Lower leg skin (tissue), 4 donors: ENCODE measurements at regions not wholly inside any gene's neighbourhood (a gene's known extent, or its start where the extent isn't known, plus 50 kb on each side); places are given as distances from the start of the nearest gene placed in this dataset.

ENCODE experiments used
- DNase-seq, 2 donors: peaks; one replicate each; pipeline ENCODE4 v3.0.0-alpha.2; 2019; ENCODE audit warnings: low spot score in 2 of 2
- H3K4me3 ChIP-seq: fragments of 200-600 bp; sonication (generic); 2 replicates; pipeline ENCODE4 v1.5.1; 2017; ENCODE audit warnings: mild to moderate bottlenecking, low read depth; ENCODE audit not compliant: poor library complexity, severe bottlenecking
- POLR2A ChIP-seq, 2 donors: fragments of 450-650 bp; IDR thresholded peaks; one replicate each; pipeline ENCODE4 v1.6.1; 2016 to 2017; ENCODE audit warnings: antibody characterized with exemption in 2 of 2, mild to moderate bottlenecking in 1 of 2, moderate library complexity in 1 of 2
- WGBS, 2 donors: methylation state at CpG; one replicate each; pipeline ENCODE4 v1.1.5; 2018; 5-methylcytosine and 5-hydroxymethylcytosine counted together
- intact Hi-C: fragments of 100-400 bp; cut with DNase I; formaldehyde crosslinking; loops from one replicate; pipeline ENCODE4 v1.15.0; 2023; ENCODE audit warnings: low total_unique reads
- TF ChIP-seq, protein P1 (sequence below), 3 donors: fragments of 450-650 bp; IDR thresholded peaks; one replicate each; pipeline ENCODE4 v1.5.1; 2016; ENCODE audit warnings: antibody characterized with exemption in 3 of 3, mild to moderate bottlenecking in 3 of 3, moderate library complexity in 2 of 3

DNA sequence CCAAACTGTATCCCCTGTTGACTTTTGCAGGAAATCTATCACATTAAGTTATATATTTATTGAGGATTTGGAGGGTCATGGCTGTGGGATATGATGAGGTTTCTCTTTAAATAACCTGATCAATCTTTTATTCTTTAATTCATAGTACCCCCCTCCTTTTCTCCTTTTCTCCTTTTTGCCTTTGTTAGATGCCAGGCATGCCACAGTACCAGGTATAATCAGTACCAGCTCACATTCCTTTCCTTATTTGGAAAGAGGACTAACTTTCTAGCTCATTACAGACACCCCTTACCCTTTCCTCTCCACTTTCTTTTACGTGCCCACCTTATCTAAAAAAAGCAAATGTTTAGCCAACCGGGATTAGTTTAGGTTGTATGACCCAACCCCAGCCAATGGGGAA is 326.4 kb upstream of the NAALADL2 start:
- intact Hi-C loops = no loop called here
- WGBS, 2 donors = 86 to 95% methylated on average over 2 of the region's 2 CpGs
- TF ChIP-seq POLR2A (IDR thresholded peaks at IDR 0.05) = no peak
- TF ChIP-seq, protein P1, sequence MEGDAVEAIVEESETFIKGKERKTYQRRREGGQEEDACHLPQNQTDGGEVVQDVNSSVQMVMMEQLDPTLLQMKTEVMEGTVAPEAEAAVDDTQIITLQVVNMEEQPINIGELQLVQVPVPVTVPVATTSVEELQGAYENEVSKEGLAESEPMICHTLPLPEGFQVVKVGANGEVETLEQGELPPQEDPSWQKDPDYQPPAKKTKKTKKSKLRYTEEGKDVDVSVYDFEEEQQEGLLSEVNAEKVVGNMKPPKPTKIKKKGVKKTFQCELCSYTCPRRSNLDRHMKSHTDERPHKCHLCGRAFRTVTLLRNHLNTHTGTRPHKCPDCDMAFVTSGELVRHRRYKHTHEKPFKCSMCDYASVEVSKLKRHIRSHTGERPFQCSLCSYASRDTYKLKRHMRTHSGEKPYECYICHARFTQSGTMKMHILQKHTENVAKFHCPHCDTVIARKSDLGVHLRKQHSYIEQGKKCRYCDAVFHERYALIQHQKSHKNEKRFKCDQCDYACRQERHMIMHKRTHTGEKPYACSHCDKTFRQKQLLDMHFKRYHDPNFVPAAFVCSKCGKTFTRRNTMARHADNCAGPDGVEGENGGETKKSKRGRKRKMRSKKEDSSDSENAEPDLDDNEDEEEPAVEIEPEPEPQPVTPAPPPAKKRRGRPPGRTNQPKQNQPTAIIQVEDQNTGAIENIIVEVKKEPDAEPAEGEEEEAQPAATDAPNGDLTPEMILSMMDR (IDR thresholded peaks at IDR 0.05) = no peak
- H3K4me3 ChIP-seq = no peak overlapping the region
- no peak for DNase-seq

GRCh38 chr3:174533286-174533685 is 325.8 kb upstream of the NAALADL2 start:
- no peak overlapping the region for H3K4me3 ChIP-seq
- 81 to 84% methylated on average over 2 of the region's 2 CpGs for WGBS, 2 donors
- TF ChIP-seq, protein P1 (IDR thresholded peaks at IDR 0.05) = no peak
- no peak for TF ChIP-seq POLR2A (IDR thresholded peaks at IDR 0.05)
- no peak for DNase-seq
- intact Hi-C loops = no loop called here

DNA sequence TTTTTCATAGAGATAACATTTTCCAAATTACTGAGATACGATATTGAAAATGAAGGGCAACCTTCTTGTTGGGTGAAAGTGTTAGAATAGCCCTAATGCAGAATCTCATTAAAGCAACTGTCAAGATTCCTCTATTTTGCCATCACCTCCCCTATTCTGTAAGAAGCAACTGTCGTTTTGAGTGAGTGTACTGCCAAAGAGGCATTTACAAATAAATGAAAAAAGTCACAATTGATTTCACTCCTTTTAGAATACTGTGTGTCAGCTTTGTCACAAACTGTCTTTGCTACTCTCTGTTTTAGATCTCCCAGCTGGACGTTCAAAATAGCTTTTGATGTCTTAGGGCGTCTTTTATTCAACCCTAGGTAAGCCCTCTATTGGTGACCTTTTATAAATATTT is 322.8 kb upstream of the NAALADL2 start:
- no peak for DNase-seq
- no peak overlapping the region for H3K4me3 ChIP-seq
- intact Hi-C loops = no loop called here
- WGBS, 2 donors = 71 to 75% methylated on average over 4 of the region's 4 CpGs
- TF ChIP-seq, protein P1 (IDR thresholded peaks at IDR 0.05) = no peak
- TF ChIP-seq POLR2A (IDR thresholded peaks at IDR 0.05) = no peak

DNA sequence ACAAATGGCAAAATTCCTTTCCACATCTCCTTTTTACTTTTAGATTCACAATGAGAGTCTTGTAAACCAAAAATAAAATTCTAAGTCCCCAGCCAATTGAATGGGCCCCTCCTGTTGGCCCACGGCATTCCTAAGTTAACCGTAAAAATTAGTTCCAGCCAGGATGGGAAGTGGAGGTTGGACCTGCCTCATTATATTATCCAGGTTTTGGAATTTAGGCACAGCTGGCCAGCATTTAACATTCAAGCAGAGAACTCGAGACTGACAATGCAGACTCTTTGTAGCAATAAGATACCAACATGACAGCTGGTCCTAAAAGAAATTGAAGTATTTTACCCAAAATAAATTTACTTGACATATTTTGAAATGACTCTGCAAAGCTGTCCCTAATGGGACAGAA is 321.0 kb upstream of the NAALADL2 start:
- H3K4me3 ChIP-seq = no peak overlapping the region
- DNase-seq = no peak
- intact Hi-C loops = no loop called here
- 64 to 65% methylated on average over 3 of the region's 3 CpGs for WGBS, 2 donors
- TF ChIP-seq POLR2A (IDR thresholded peaks at IDR 0.05) = no peak
- TF ChIP-seq, protein P1 (IDR thresholded peaks at IDR 0.05) = no peak

- no peak for TF ChIP-seq POLR2A (IDR thresholded peaks at IDR 0.05)
- TF ChIP-seq, protein P1 (IDR thresholded peaks at IDR 0.05) = no peak
- 66 to 77% methylated on average over 3 of the region's 3 CpGs for WGBS, 2 donors
- intact Hi-C loops = no loop called here
- no peak for DNase-seq
- H3K4me3 ChIP-seq = no peak overlapping the region
Measured at GRCh38 chr3:174540116-174540908, 318.8 kb upstream of the NAALADL2 start.
